ENCODE measurements at regions not wholly inside any gene's neighbourhood (a gene's known extent, or its start where the extent isn't known, plus 50 kb on each side); places are given as distances from the start of the nearest gene placed in this dataset.

GRCh38 chr4:176611951-176612350, 180.8 kb downstream of the VEGFC start:
- TF ChIP-seq CTCF (IDR thresholded peaks at IDR 0.05) (no peak), POLR2A (IDR thresholded peaks at IDR 0.05) (no peak)
